Suppressor macrophage treated with lipopolysaccharide for 1 hour (primary cell): ENCODE measurements at regions not wholly inside any gene's neighbourhood (a gene's known extent, or its start where the extent isn't known, plus 50 kb on each side); places are given as distances from the start of the nearest gene placed in this dataset.

Experiments used
- DNase-seq, 3 donors: peaks; one replicate each; pipeline ENCODE4 v3.0.0-alpha.2; 2020 to 2022

- DNase-seq = no peak
These were observed 92.3 kb upstream of the CD44 start for GRCh38 chr11:35046681-35047080.

- peak; percentile 43 to 74 (median 66) for DNase-seq
These were observed 91.8 kb upstream of the CD44 start for GRCh38 chr11:35047179-35047578.

GRCh38 chr11:35047769-35048168, 91.2 kb upstream of the CD44 start:
- DNase-seq = peak; percentile 71 to 82 (median 74)

GRCh38 chr11:35048346-35048745, 90.6 kb upstream of the CD44 start:
- peak; percentile 69 to 81 (median 80) for DNase-seq

GRCh38 chr11:35049859-35050531, 89.0 kb upstream of the CD44 start:
- DNase-seq = peak; percentile 45 to 58 (median 57)

- DNase-seq = no peak
These were observed 88.4 kb upstream of the CD44 start for GRCh38 chr11:35050541-35050995.

- no peak for DNase-seq
These were observed 82.4 kb upstream of the CD44 start for GRCh38 chr11:35056391-35057093.

- DNase-seq = peak in 2 of 3 donors; percentile 50
These were observed 80.9 kb upstream of the CD44 start for GRCh38 chr11:35057926-35058668.

DNA sequence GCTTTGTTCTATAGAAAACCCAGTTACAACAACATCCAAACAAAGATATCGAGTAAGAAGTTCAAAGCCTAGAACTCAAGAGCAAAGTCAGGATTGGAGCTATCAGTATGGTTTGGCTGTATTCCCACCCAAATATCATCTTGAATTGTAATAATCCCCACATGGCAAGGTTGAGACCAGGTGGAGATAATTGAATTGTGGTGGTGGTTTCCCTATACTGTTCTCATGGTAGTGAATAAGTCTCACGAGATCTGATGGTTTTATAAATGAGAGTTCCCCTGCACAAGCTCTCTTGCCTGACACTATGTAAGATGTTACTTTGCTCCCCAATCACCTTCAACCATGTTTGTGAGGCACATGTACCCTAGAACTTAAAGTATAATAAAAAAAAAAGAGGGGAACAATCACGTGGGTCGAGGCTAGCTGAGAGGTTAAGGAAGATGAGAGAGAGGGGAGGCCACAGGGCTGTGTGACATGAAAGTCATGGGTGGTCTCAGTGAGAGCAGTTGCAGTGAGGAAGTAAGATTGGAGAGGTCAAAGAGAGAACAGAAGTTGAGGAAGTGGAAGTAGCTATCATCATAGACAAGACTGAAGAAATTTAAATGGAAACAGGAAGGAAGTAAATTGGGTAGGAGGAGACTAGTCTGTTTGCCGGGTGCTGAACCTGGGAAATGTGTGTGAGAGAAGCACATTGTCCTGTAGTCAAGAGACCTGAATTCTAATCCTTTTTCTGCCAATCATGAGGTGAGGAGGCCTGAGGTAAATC, 80.1 kb upstream of the CD44 start:
- DNase-seq = peak in 2 of 3 donors; percentile 53 to 59

DNA sequence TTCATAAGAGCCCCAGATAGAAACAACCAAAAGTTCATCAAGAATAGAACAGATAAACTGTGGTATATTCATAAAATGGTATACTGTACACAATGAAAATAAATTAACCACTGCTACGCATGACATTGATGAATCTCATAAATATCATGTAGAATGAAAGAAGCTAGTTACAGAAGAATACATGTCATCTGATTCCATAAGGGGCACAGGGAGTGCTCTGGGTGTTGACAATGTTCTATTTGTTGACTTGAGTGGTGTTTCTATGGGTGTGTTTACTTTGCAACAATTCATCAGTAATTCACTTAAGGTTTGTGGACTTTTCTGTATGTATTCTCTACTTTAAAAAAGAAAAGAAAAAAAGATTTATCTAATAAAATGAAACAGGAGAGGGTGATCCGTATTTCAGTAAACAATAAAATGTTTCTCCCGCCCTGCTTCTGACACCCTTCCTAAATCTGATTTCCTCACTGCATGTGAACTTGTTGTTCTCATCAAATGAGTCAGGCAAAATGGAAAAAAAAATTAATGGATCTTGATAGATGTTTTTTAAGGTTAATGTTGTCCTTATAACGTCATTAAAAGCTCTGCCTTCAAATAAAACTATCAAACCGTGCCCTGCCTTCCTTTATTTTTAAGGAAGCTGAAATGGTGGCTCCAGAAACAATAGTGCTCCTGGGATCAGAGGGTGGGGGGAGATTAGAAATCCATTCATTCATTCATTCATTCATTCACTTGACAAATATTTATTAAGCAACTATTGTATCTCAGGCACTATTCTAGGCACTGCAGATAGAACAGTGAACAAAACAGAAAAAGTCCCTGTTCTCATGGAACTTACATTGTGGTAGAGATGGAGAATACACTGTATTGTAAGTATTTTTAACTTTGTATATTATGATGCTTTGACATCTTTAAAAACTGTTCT, 77.2 kb upstream of the CD44 start:
- no peak for DNase-seq

GRCh38 chr11:35063488-35063931, 75.5 kb upstream of the CD44 start:
- peak; percentile 56 to 61 (median 57) for DNase-seq

GRCh38 chr11:35064114-35064800, 74.7 kb upstream of the CD44 start:
- no peak for DNase-seq

- DNase-seq = no peak
These were observed 73.4 kb upstream of the CD44 start for GRCh38 chr11:35065566-35065965.

- peak; percentile 62 to 65 (median 62) for DNase-seq
These were observed 72.9 kb upstream of the CD44 start for GRCh38 chr11:35066030-35066429.

GRCh38 chr11:35066783-35067423, 72.1 kb upstream of the CD44 start:
- no peak for DNase-seq

- DNase-seq = no peak
These were observed 67.2 kb upstream of the CD44 start for GRCh38 chr11:35071722-35072121.

DNA sequence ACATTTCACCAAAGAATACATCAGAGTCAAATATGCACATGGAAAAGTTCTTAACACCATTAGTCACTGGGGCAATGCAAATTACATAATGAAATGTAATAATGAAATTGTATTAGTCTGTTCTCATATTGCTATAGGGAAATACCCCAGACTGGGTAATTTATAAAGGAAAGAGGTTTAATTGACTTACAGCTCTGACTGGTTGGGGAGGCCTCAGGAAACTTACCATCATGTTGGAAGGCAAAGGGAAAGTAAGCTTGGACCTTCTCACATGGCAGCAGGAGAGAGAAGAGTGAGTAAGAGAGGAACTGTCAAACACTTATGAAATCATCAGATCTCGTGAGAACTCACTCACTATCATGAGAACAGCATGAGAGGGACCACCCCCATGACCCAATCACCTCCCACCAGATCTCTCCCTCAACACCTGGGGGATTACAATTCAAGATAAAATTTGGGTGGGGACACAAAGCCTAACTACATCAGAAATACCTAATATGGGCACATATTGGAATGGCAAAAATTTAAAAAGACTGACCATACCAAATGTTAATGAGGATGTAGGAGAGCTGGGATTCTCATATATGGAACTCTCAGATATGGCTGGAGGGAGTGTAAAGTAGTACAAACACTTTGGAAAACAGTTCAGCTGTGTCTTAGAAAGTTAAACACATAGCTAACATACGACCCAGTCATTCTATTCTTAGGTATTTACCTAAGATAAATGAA, 65.1 kb upstream of the CD44 start:
- peak; percentile 70 to 89 (median 86) for DNase-seq

DNA sequence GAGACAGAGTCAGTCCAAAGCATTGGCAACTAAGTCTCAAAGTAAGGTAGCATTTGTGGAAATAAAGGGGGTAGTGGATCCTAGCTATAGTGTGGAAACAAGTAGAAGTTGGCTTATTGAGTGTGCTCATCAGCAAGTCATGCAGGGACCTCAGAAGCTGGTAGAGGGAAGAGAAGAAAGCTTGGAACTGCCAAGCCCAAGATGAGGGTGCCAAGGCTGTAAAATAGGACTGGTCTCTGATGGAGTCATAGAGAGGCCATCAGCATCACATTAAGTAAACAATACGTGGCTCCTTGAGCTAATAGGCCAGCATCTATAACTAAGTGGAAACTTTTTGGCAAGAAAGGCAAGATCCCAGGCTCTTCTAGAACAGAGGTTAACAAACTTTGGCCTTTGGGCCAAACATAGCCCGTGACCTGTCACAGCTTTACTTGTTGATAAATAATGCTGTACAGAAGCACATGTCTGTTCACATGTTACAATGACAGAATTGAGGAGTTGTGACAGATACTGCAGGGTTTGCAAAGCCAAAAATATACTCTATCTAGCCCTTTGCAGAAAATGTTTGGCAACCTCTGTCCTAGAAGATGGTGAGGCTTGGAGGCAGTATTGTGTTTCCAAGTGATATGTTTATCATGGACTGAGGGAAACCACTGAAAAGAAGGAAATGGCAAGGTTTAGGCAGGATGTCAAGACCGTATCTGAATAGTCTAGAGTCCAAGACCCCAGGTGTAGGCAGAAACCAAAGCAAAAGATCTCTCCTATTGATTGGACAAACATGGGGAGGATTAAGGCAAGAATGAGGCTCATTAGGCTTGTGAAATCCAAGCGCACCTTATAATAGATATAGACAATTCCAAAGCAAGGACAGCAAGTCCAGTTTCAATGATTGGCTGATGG, 62.5 kb upstream of the CD44 start:
- no peak for DNase-seq
